ENCODE measurements at regions not wholly inside any gene's neighbourhood (a gene's known extent, or its start where the extent isn't known, plus 50 kb on each side); places are given as distances from the start of the nearest gene placed in this dataset.

DNA sequence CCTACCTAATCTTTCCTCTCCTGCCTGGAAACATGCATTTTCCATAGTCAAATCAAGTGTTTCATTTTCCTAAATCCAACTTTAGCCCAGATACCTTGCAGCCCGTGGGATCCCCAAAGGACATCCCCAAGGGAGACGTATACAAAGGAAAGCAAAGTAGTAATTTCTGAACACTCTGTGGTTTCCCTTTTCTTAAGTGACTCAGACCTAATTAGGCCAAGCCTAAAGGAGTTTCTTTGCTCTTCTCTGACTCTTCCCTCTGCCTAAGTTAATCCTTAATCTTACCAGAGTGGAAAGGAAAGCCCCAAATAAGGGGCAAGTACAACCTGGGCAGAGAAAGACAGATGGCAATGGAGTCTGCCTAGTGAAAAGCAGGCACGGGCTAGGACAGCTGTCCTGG is 250.3 kb downstream of the SPTSSA start:
- TF ChIP-seq POLR2AphosphoS5 (IDR thresholded peaks at IDR 0.05; ENCODE audit: low read depth, low read length) (no peak), NCOR1 (IDR thresholded peaks at IDR 0.05; ENCODE audit: borderline replicate concordance, low read length) (no peak), ATF7 (IDR thresholded peaks at IDR 0.05) (no peak), ATF7 (CRISPR knock-in tag; IDR thresholded peaks at IDR 0.05) (no peak), ZNF782 (CRISPR knock-in tag; IDR thresholded peaks at IDR 0.05; ENCODE audit: borderline replicate concordance) (no peak), DNMT1 (CRISPR knock-in tag; IDR thresholded peaks at IDR 0.05) (no peak), ZNF263 (CRISPR knock-in tag; IDR thresholded peaks at IDR 0.05) (no peak), JUND (CRISPR knock-in tag; IDR thresholded peaks at IDR 0.05) (no peak), ZNF33A (CRISPR knock-in tag; IDR thresholded peaks at IDR 0.05; ENCODE audit: borderline replicate concordance) (no peak)
- TF ChIP-seq, protein P1, sequence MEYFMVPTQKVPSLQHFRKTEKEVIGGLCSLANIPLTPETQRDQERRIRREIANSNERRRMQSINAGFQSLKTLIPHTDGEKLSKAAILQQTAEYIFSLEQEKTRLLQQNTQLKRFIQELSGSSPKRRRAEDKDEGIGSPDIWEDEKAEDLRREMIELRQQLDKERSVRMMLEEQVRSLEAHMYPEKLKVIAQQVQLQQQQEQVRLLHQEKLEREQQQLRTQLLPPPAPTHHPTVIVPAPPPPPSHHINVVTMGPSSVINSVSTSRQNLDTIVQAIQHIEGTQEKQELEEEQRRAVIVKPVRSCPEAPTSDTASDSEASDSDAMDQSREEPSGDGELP (IDR thresholded peaks at IDR 0.05; ENCODE audit: borderline replicate concordance, low read depth): no peak

Measured in HepG2 (cell line).